H9 (cell line): ENCODE measurements at regions not wholly inside any gene's neighbourhood (a gene's known extent, or its start where the extent isn't known, plus 50 kb on each side); places are given as distances from the start of the nearest gene placed in this dataset.

ENCODE experiments used
- DNase-seq: peaks from one replicate; pipeline ENCODE4 v3.0.0-alpha.2; 2017
- H2AFZ ChIP-seq: one replicate; pipeline ENCODE4 v1.6.1; 2013; ENCODE audit warnings: mild to moderate bottlenecking, low read length, control low read depth, moderate library complexity
- H2AK5ac ChIP-seq: 2 replicates; pipeline ENCODE4 v1.6.1; 2013; ENCODE audit warnings: low read length, control low read depth, mixed read lengths; ENCODE audit not compliant: insufficient read length
- H2BK120ac ChIP-seq: one replicate; pipeline ENCODE4 v1.6.1; 2013; ENCODE audit warnings: low read depth, mild to moderate bottlenecking, low read length, control low read depth, inconsistent platforms; ENCODE audit not compliant: poor library complexity, severe bottlenecking
- H2BK12ac ChIP-seq: 2 replicates; pipeline ENCODE4 v1.6.1; 2013; ENCODE audit warnings: low read length, control low read depth, mixed read lengths, low read depth; ENCODE audit not compliant: insufficient read length
- H2BK15ac ChIP-seq: 2 replicates; pipeline ENCODE4 v1.6.1; 2013; ENCODE audit warnings: low read depth, low read length, control low read depth
- H2BK20ac ChIP-seq: one replicate; pipeline ENCODE4 v1.6.1; 2013; ENCODE audit warnings: low read depth, mild to moderate bottlenecking, low read length, control low read depth, inconsistent platforms; ENCODE audit not compliant: poor library complexity, severe bottlenecking
- H2BK5ac ChIP-seq: 2 replicates; pipeline ENCODE4 v1.6.1; 2013; ENCODE audit warnings: low read length, control low read depth, mixed read lengths; ENCODE audit not compliant: insufficient read length
- H3K14ac ChIP-seq: 2 replicates; pipeline ENCODE4 v1.6.1; 2013; ENCODE audit warnings: low read length, control low read depth; ENCODE audit not compliant: insufficient read depth
- H3K18ac ChIP-seq: 2 replicates; pipeline ENCODE4 v1.6.1; 2013; ENCODE audit warnings: low read depth, mild to moderate bottlenecking, mixed read lengths, low read length, control low read depth; ENCODE audit not compliant: insufficient read length
- H3K23ac ChIP-seq: 2 replicates; pipeline ENCODE4 v1.6.1; 2013; ENCODE audit warnings: low read length, control low read depth, mixed read lengths, low read depth; ENCODE audit not compliant: insufficient read length
- H3K23me2 ChIP-seq: 2 replicates; pipeline ENCODE4 v1.6.1; 2013; ENCODE audit warnings: low read depth, mild to moderate bottlenecking, mixed read lengths, low read length, control low read depth; ENCODE audit not compliant: insufficient read length, poor library complexity, severe bottlenecking
- H3K27ac ChIP-seq: 2 replicates; pipeline ENCODE4 v1.5.1; 2013; ENCODE audit warnings: low read length, control low read depth, mixed read lengths, low read depth; ENCODE audit not compliant: insufficient read length
- H3K27me3 ChIP-seq: 2 replicates; pipeline ENCODE4 v1.6.1; 2013; ENCODE audit warnings: low read length, control low read depth, inconsistent platforms; ENCODE audit not compliant: insufficient read depth
- H3K4ac ChIP-seq: 2 replicates; pipeline ENCODE4 v1.6.1; 2013; ENCODE audit warnings: low read depth, mild to moderate bottlenecking, control low read depth, inconsistent platforms, low read length, moderate library complexity
- H3K4me1 ChIP-seq: 2 replicates; pipeline ENCODE4 v1.6.1; 2013; ENCODE audit warnings: low read length, control low read depth, inconsistent platforms; ENCODE audit not compliant: insufficient read depth
- H3K4me2 ChIP-seq: 2 replicates; pipeline ENCODE4 v1.6.1; 2013; ENCODE audit warnings: low read length, control low read depth, mixed read lengths; ENCODE audit not compliant: insufficient read length, insufficient read depth
- H3K56ac ChIP-seq: 2 replicates; pipeline ENCODE4 v1.6.1; 2013; ENCODE audit warnings: low read depth, mild to moderate bottlenecking, mixed read lengths, low read length, control low read depth; ENCODE audit not compliant: insufficient read length
- H3K79me1 ChIP-seq: 2 replicates; pipeline ENCODE4 v1.6.1; 2013; ENCODE audit warnings: low read depth, mild to moderate bottlenecking, moderate library complexity, low read length, control low read depth, inconsistent platforms; ENCODE audit not compliant: insufficient read depth, poor library complexity, severe bottlenecking
- H3K79me2 ChIP-seq: 2 replicates; pipeline ENCODE4 v1.6.1; 2013; ENCODE audit warnings: low read length, control low read depth, inconsistent platforms; ENCODE audit not compliant: insufficient read depth
- H3K9ac ChIP-seq: 2 replicates; pipeline ENCODE4 v1.6.1; 2013; ENCODE audit warnings: low read length, control low read depth, mixed read lengths; ENCODE audit not compliant: insufficient read length; ENCODE audit errors: extremely low read depth
- H3K9me3 ChIP-seq: one replicate; pipeline ENCODE4 v1.6.1; 2013; ENCODE audit warnings: low read depth, low read length, inconsistent platforms; ENCODE audit not compliant: control insufficient read depth
- H3T11ph ChIP-seq: one replicate; pipeline ENCODE4 v1.6.1; 2013; ENCODE audit warnings: mild to moderate bottlenecking, low read length, control low read depth, inconsistent platforms
- H4K20me1 ChIP-seq: one replicate; pipeline ENCODE4 v1.6.1; 2013; ENCODE audit not compliant: control insufficient read depth, insufficient read length, insufficient read depth
- H4K5ac ChIP-seq: 2 replicates; pipeline ENCODE4 v1.6.1; 2013; ENCODE audit warnings: low read depth, mild to moderate bottlenecking, mixed read lengths, low read length, control low read depth; ENCODE audit not compliant: insufficient read length
- H4K8ac ChIP-seq: replicated peaks from 2 replicates; pipeline ENCODE4 v1.6.1; 2013; ENCODE audit warnings: low read length, control low read depth, mixed read lengths, low read depth; ENCODE audit not compliant: insufficient read length
- H4K91ac ChIP-seq: 2 replicates; pipeline ENCODE4 v1.6.1; 2013; ENCODE audit warnings: low read depth, mild to moderate bottlenecking, moderate library complexity, mixed read lengths, low read length, control low read depth; ENCODE audit not compliant: insufficient read length
- H3K27ac Mint-ChIP-seq, 3 experiments: 2 replicates in 2 of 3; 3 replicates in 1 of 3; pipeline ENCODE4 v1.8.0; 2020 to 2021; ENCODE audit warnings: mixed read lengths in 3 of 3, mild to moderate bottlenecking in 1 of 3, moderate library complexity in 1 of 3
- H3K27me3 Mint-ChIP-seq: 2 replicates; pipeline ENCODE4 v1.8.0; 2021; ENCODE audit warnings: low read depth, mild to moderate bottlenecking, moderate library complexity, mixed read lengths
- H3K36me3 Mint-ChIP-seq, 3 experiments: 2 replicates in 2 of 3; 3 replicates in 1 of 3; pipeline ENCODE4 v1.8.0; 2020 to 2021; ENCODE audit warnings: low read depth in 3 of 3, mixed read lengths in 3 of 3; ENCODE audit not compliant: insufficient read depth in 1 of 3
- H3K4me1 Mint-ChIP-seq, 2 experiments: 2 replicates each; pipeline ENCODE4 v1.8.0; 2020; ENCODE audit warnings: mixed read lengths in 2 of 2
- H3K4me3 Mint-ChIP-seq, 2 experiments: 2 replicates in 1 of 2; 3 replicates in 1 of 2; pipeline ENCODE4 v1.8.0; 2020 to 2021; ENCODE audit warnings: mild to moderate bottlenecking in 2 of 2, mixed read lengths in 2 of 2, moderate library complexity in 1 of 2
- H3K9me3 Mint-ChIP-seq, 2 experiments: 2 replicates in 1 of 2; 3 replicates in 1 of 2; pipeline ENCODE4 v1.8.0; 2020; ENCODE audit warnings: mild to moderate bottlenecking in 2 of 2, mixed read lengths in 2 of 2, moderate library complexity in 1 of 2
- WGBS: extraction: QIAGEN DNeasy Blood & Tissue Kit; methylation state at CpG from one replicate; pipeline ENCODE4 v1.1.7; 2013; ENCODE audit warnings: missing lambda C conversion rate, low lambda C conversion rate, mixed read lengths; ENCODE audit not compliant: insufficient read length; ENCODE audit errors: extremely low coverage; 5-methylcytosine and 5-hydroxymethylcytosine counted together
- TF ChIP-seq, protein P1 (sequence below): fragments of 200-600 bp; sonication (generic); conservative IDR thresholded peaks from 3 replicates; pipeline ENCODE4 v1.8.0; 2021; ENCODE audit warnings: antibody characterized with exemption, mild to moderate bottlenecking

DNA sequence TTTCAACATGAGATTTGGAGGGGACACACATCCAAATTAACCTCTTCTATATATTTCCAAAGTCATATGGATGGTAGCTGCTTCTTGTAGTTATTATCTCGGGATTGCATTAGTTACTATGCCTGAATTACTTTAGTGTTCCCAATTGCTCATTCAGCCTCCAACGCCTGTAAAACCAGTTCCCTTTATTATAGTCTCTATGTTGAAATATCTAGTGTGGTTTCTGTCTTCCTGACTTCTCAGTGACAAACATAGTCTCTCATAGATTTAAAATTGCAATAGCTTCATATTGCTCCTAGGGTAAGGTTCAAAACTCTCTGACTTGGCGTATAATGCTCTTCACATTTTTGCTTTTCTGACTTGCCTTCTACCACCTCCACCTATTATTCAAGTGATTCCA, 366.4 kb downstream of the CASP12 start:
- Histone ChIP-seq H3K27me3 (no peaks in the 10 kb centered on the region), H2BK15ac (no peak overlapping the region), H3K79me1 (no peaks in the 10 kb centered on the region), H3K27ac (no peak overlapping the region), H3K23ac (no peak overlapping the region), H3K56ac (no peak overlapping the region), H2BK12ac (no peak overlapping the region), H4K91ac (no peak overlapping the region), H3K18ac (no peak overlapping the region), H3K14ac (no peak overlapping the region), H4K8ac (no peak overlapping the region), H3K4me1 (no peaks in the 10 kb centered on the region), H2BK20ac (no peak overlapping the region), H3T11ph (no peak overlapping the region), H2BK5ac (no peak overlapping the region), H2AK5ac (no peak overlapping the region), H4K5ac (no peak overlapping the region), H3K9ac (no peak overlapping the region), H2BK120ac (no peak overlapping the region), H3K4me2 (no peak overlapping the region), H2AFZ (no peak overlapping the region), H3K9me3 (no peaks in the 10 kb centered on the region), H3K23me2 (no peaks in the 10 kb centered on the region), H3K79me2 (no peaks in the 10 kb centered on the region), H3K4ac (no peak overlapping the region), H4K20me1 (no peaks in the 10 kb centered on the region)
- Mint-ChIP-seq H3K9me3 (peaks cover 0 to 3% of the 10 kb centered on the region in 2 experiments; a peak in 1 of 5 replicates), H3K36me3 (peaks cover 0 to 4% (median 2%) of the 10 kb centered on the region in 3 experiments; a peak in 3 of 7 replicates), H3K27ac (no peak overlapping the region), H3K27me3 (no peaks in the 10 kb centered on the region), H3K4me1 (peaks cover 13 to 18% of the 10 kb centered on the region in 2 experiments), H3K4me3 (no peak overlapping the region)
- TF ChIP-seq, protein P1, sequence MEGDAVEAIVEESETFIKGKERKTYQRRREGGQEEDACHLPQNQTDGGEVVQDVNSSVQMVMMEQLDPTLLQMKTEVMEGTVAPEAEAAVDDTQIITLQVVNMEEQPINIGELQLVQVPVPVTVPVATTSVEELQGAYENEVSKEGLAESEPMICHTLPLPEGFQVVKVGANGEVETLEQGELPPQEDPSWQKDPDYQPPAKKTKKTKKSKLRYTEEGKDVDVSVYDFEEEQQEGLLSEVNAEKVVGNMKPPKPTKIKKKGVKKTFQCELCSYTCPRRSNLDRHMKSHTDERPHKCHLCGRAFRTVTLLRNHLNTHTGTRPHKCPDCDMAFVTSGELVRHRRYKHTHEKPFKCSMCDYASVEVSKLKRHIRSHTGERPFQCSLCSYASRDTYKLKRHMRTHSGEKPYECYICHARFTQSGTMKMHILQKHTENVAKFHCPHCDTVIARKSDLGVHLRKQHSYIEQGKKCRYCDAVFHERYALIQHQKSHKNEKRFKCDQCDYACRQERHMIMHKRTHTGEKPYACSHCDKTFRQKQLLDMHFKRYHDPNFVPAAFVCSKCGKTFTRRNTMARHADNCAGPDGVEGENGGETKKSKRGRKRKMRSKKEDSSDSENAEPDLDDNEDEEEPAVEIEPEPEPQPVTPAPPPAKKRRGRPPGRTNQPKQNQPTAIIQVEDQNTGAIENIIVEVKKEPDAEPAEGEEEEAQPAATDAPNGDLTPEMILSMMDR = no peak
- WGBS = no CpG with 5 or more reads among the region's 3 CpGs
- DNase-seq = no peak
